ENCODE measurements at regions not wholly inside any gene's neighbourhood (a gene's known extent, or its start where the extent isn't known, plus 50 kb on each side); places are given as distances from the start of the nearest gene placed in this dataset.
A peak's percentile ranks its signal among the peaks of the same experiment; 100 is the strongest.

- Mint-ChIP-seq H3K27ac (no peak overlapping the region), H3K27me3 (peaks cover 24% of the 10 kb centered on the region), H3K4me3 (no peak overlapping the region), H3K36me3 (no peaks in the 10 kb centered on the region), H3K4me1 (no peaks in the 10 kb centered on the region), H3K9me3 (no peaks in the 10 kb centered on the region)
- DNase-seq = no peak
Measured at GRCh38 chr6:148177589-148178233, 164.9 kb upstream of the SASH1 start.

- Mint-ChIP-seq H3K36me3 (no peaks in the 10 kb centered on the region), H3K27ac (no peak overlapping the region), H3K27me3 (peaks cover 30% of the 10 kb centered on the region), H3K9me3 (no peaks in the 10 kb centered on the region), H3K4me1 (no peaks in the 10 kb centered on the region), H3K4me3 (no peak overlapping the region)
- DNase-seq = no peak
Measured at GRCh38 chr6:148179786-148180185, 162.9 kb upstream of the SASH1 start.

- H3K27me3 Mint-ChIP-seq = peaks cover 49% of the 10 kb centered on the region
Measured at GRCh38 chr6:148182378-148182777, 160.3 kb upstream of the SASH1 start.

GRCh38 chr6:148183776-148184175 lies 158.9 kb upstream of the SASH1 start:
- Mint-ChIP-seq H3K36me3 (no peaks in the 10 kb centered on the region), H3K27me3 (peaks cover 53% of the 10 kb centered on the region), H3K4me1 (no peaks in the 10 kb centered on the region), H3K27ac (no peak overlapping the region), H3K4me3 (no peak overlapping the region), H3K9me3 (no peaks in the 10 kb centered on the region)
- no peak for DNase-seq

More at GRCh38 chr6:148182378-148182777, 160.3 kb upstream of the SASH1 start:
- Mint-ChIP-seq H3K4me1 (no peaks in the 10 kb centered on the region), H3K36me3 (no peaks in the 10 kb centered on the region), H3K4me3 (no peak overlapping the region), H3K27ac (no peak overlapping the region), H3K9me3 (no peaks in the 10 kb centered on the region)
- no peak for DNase-seq

- Mint-ChIP-seq H3K4me3 (no peak overlapping the region), H3K4me1 (no peaks in the 10 kb centered on the region), H3K36me3 (no peaks in the 10 kb centered on the region), H3K27me3 (peaks cover 54% of the 10 kb centered on the region), H3K27ac (no peak overlapping the region), H3K9me3 (no peaks in the 10 kb centered on the region)
- no peak for DNase-seq
Measured at GRCh38 chr6:148186916-148187315, 155.7 kb upstream of the SASH1 start.

- Mint-ChIP-seq H3K27me3 (peaks cover 63% of the 10 kb centered on the region), H3K9me3 (no peaks in the 10 kb centered on the region), H3K27ac (no peak overlapping the region), H3K36me3 (no peaks in the 10 kb centered on the region), H3K4me3 (no peak overlapping the region), H3K4me1 (no peaks in the 10 kb centered on the region)
- DNase-seq = no peak
Measured at GRCh38 chr6:148192310-148192709, 150.3 kb upstream of the SASH1 start.

GRCh38 chr6:148193063-148193680 lies 149.5 kb upstream of the SASH1 start:
- peaks cover 68% of the 10 kb centered on the region for H3K27me3 Mint-ChIP-seq

GRCh38 chr6:148195511-148195910 lies 147.1 kb upstream of the SASH1 start:
- no peak for DNase-seq
- no peaks in the 10 kb centered on the region for H3K36me3 Mint-ChIP-seq
- no peak overlapping the region for H3K27ac Mint-ChIP-seq
- no peak overlapping the region for H3K4me3 Mint-ChIP-seq
- H3K4me1 Mint-ChIP-seq = peaks cover 4% of the 10 kb centered on the region
- peaks cover 78% of the 10 kb centered on the region for H3K27me3 Mint-ChIP-seq
- H3K9me3 Mint-ChIP-seq = no peaks in the 10 kb centered on the region

More at GRCh38 chr6:148193063-148193680, 149.5 kb upstream of the SASH1 start:
- Mint-ChIP-seq H3K4me3 (no peak overlapping the region), H3K27ac (no peak overlapping the region), H3K9me3 (no peaks in the 10 kb centered on the region), H3K36me3 (no peaks in the 10 kb centered on the region), H3K4me1 (no peaks in the 10 kb centered on the region)
- DNase-seq = no peak

GRCh38 chr6:148199584-148199983 lies 143.1 kb upstream of the SASH1 start:
- no peak overlapping the region for H3K27ac Mint-ChIP-seq
- peaks cover 4% of the 10 kb centered on the region for H3K36me3 Mint-ChIP-seq
- peaks cover 9% of the 10 kb centered on the region for H3K9me3 Mint-ChIP-seq
- H3K27me3 Mint-ChIP-seq = peaks cover 88% of the 10 kb centered on the region
- H3K4me3 Mint-ChIP-seq = no peak overlapping the region
- H3K4me1 Mint-ChIP-seq = peaks cover 25% of the 10 kb centered on the region
- no peak for DNase-seq

- Mint-ChIP-seq H3K27ac (no peak overlapping the region), H3K4me3 (no peak overlapping the region), H3K27me3 (peaks cover 89% of the 10 kb centered on the region), H3K4me1 (peaks cover 28% of the 10 kb centered on the region), H3K36me3 (peaks cover 4% of the 10 kb centered on the region), H3K9me3 (peaks cover 11% of the 10 kb centered on the region)
- DNase-seq = no peak
Measured at GRCh38 chr6:148200293-148200692, 142.3 kb upstream of the SASH1 start.

GRCh38 chr6:148200781-148201180 lies 141.9 kb upstream of the SASH1 start:
- DNase-seq = no peak
- peaks cover 33% of the 10 kb centered on the region for H3K4me1 Mint-ChIP-seq
- H3K36me3 Mint-ChIP-seq = peaks cover 4% of the 10 kb centered on the region
- no peak overlapping the region for H3K27ac Mint-ChIP-seq
- peaks cover 90% of the 10 kb centered on the region for H3K27me3 Mint-ChIP-seq
- peaks cover 11% of the 10 kb centered on the region for H3K9me3 Mint-ChIP-seq
- H3K4me3 Mint-ChIP-seq = no peak overlapping the region

- H3K27me3 Mint-ChIP-seq = peaks cover 91% of the 10 kb centered on the region
- peaks cover 4% of the 10 kb centered on the region for H3K36me3 Mint-ChIP-seq
- H3K4me3 Mint-ChIP-seq = no peak overlapping the region
- H3K27ac Mint-ChIP-seq = peak overlapping the region; percentile 94
- DNase-seq = no peak
- peaks cover 33% of the 10 kb centered on the region for H3K4me1 Mint-ChIP-seq
- H3K9me3 Mint-ChIP-seq = peaks cover 11% of the 10 kb centered on the region
Measured at GRCh38 chr6:148203281-148203925, 139.2 kb upstream of the SASH1 start.

GRCh38 chr6:148203970-148204369 lies 138.7 kb upstream of the SASH1 start:
- Mint-ChIP-seq H3K4me3 (peak overlapping the region; percentile 64), H3K27ac (peak overlapping the region; percentile 94), H3K9me3 (peaks cover 11% of the 10 kb centered on the region), H3K4me1 (peaks cover 33% of the 10 kb centered on the region), H3K36me3 (peaks cover 4% of the 10 kb centered on the region), H3K27me3 (peaks cover 89% of the 10 kb centered on the region)
- peak; percentile 71 for DNase-seq

GRCh38 chr6:148208298-148208697 lies 134.3 kb upstream of the SASH1 start:
- Mint-ChIP-seq H3K27me3 (peaks cover 91% of the 10 kb centered on the region), H3K36me3 (peaks cover 4% of the 10 kb centered on the region), H3K4me3 (no peak overlapping the region), H3K9me3 (peaks cover 5% of the 10 kb centered on the region), H3K27ac (no peak overlapping the region), H3K4me1 (peaks cover 21% of the 10 kb centered on the region)
- no peak for DNase-seq

GRCh38 chr6:148211777-148212324 lies 130.8 kb upstream of the SASH1 start:
- no peak overlapping the region for H3K4me3 Mint-ChIP-seq
- DNase-seq = no peak
- no peaks in the 10 kb centered on the region for H3K4me1 Mint-ChIP-seq
- H3K9me3 Mint-ChIP-seq = no peaks in the 10 kb centered on the region
- H3K27me3 Mint-ChIP-seq = peaks cover 89% of the 10 kb centered on the region
- H3K27ac Mint-ChIP-seq = no peak overlapping the region
- no peaks in the 10 kb centered on the region for H3K36me3 Mint-ChIP-seq
